Activated naive CD4-positive, alpha-beta T cell treated with anti-CD3 and anti-CD28 coated beads, Interleukin-2, amount 50 U/mL, for 24 hours (primary cell): ENCODE measurements at regions not wholly inside any gene's neighbourhood (a gene's known extent, or its start where the extent isn't known, plus 50 kb on each side); places are given as distances from the start of the nearest gene placed in this dataset.
"Not testable (repeated sequence)": the region's sequence is repeated elsewhere in the genome, so short reads cannot be mapped to it uniquely, and the experiment has no call there.

Source experiments
- H3K27ac Mint-ChIP-seq: one replicate; pipeline ENCODE4 v1.8.0; 2021; ENCODE audit warnings: mild to moderate bottlenecking, mixed read lengths
- H3K27me3 Mint-ChIP-seq: one replicate; pipeline ENCODE4 v1.8.0; 2021; ENCODE audit warnings: mixed read lengths
- H3K36me3 Mint-ChIP-seq: one replicate; pipeline ENCODE4 v1.8.0; 2021; ENCODE audit warnings: mixed read lengths
- H3K4me1 Mint-ChIP-seq: one replicate; pipeline ENCODE4 v1.8.0; 2021; ENCODE audit warnings: mixed read lengths
- H3K4me3 Mint-ChIP-seq: one replicate; pipeline ENCODE4 v1.8.0; 2021; ENCODE audit warnings: mild to moderate bottlenecking, mixed read lengths
- H3K9me3 Mint-ChIP-seq: one replicate; pipeline ENCODE4 v1.8.0; 2021; ENCODE audit warnings: mixed read lengths

DNA sequence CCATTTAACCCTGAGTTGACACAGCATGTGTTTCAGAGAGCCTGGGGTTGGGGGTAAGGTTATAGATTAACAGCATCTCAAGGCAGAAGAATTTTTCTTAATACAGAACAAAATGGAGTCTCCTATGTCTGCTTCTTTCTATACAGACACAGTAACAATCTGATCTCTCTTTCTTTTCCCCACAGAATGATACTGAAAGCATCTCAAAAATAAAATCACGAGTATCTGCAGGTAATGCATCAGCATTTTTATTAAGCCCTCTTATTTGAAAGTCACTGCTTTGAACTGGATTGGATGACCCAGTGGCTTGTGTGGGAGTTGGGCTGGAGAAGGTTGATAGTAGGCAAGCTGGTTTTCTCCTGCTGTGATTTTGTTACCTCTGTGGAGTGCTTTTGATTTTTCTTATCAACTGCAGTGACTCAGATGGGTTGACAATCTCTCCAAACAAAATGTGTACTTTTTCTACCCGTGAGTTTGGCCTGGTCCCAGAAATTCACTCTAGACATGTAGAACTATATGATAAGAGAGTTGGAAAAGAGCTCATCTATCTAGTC lies 253.5 kb upstream of the PRKCQ start:
- no peak overlapping the region for H3K4me3 Mint-ChIP-seq
- H3K9me3 Mint-ChIP-seq, result no peaks in the 10 kb centered on the region
- no peaks in the 10 kb centered on the region for H3K27me3 Mint-ChIP-seq
- H3K4me1 Mint-ChIP-seq, result no peaks in the 10 kb centered on the region
- H3K36me3 Mint-ChIP-seq, result no peaks in the 10 kb centered on the region
- H3K27ac Mint-ChIP-seq, result no peak overlapping the region

DNA sequence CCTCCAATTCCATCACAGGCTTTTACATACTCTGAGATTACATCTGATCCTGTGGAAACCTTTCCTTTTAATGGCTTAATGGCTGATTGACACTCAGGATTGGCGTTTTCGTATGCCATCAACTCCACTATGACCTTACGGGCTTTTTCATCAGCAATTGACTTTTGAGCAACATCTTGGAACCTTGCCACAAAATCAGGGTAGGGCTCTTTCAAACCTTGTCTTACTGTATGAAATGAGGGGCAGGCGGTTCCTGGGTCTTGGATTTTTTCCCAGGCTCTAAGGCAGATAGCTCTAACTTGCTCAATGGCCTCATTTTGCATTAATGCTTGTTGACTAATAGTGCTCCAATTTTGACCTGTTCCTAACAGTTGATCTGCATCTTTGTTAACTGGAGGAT lies 250.9 kb upstream of the PRKCQ start:
- not testable (repeated sequence) for H3K27me3 Mint-ChIP-seq, H3K27ac Mint-ChIP-seq, H3K9me3 Mint-ChIP-seq, H3K4me3 Mint-ChIP-seq, H3K4me1 Mint-ChIP-seq, H3K36me3 Mint-ChIP-seq

- H3K4me3 Mint-ChIP-seq, H3K4me1 Mint-ChIP-seq, H3K9me3 Mint-ChIP-seq, H3K27me3 Mint-ChIP-seq, H3K36me3 Mint-ChIP-seq, H3K27ac Mint-ChIP-seq: not testable (repeated sequence)
Measured at GRCh38 chr10:6824793-6825192, 244.7 kb upstream of the PRKCQ start.

DNA sequence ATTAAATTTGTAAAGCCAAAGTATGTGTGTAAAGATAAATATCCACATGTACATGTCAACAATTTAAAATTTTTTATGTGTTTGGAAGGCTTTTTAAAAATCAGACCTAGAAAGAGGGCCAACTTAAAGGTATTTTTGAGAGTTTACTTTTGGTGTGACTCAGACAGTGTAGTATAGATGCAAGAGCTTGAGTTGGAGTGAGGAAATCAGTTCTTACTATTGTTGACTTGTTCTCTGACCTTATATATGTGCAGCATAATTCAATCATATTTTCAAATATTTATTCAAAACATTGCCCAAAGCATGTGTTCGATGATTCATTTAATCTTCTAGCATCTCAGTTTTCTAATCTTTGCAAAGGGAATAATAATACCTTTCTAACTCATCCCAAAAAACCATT lies 243.7 kb upstream of the PRKCQ start:
- H3K27ac Mint-ChIP-seq, result no peak overlapping the region

GRCh38 chr10:6819301-6819700 lies 239.2 kb upstream of the PRKCQ start:
- Mint-ChIP-seq H3K27ac (no peak overlapping the region), H3K9me3 (no peaks in the 10 kb centered on the region), H3K36me3 (no peaks in the 10 kb centered on the region), H3K27me3 (peaks cover 12% of the 10 kb centered on the region), H3K4me3 (no peak overlapping the region), H3K4me1 (no peaks in the 10 kb centered on the region)

More for the DNA sequence above, 243.7 kb upstream of the PRKCQ start:
- Mint-ChIP-seq H3K9me3 (no peaks in the 10 kb centered on the region), H3K36me3 (no peaks in the 10 kb centered on the region), H3K27me3 (peaks cover 10% of the 10 kb centered on the region), H3K4me3 (no peak overlapping the region), H3K4me1 (no peaks in the 10 kb centered on the region)

GRCh38 chr10:6817770-6818169 lies 237.7 kb upstream of the PRKCQ start:
- Mint-ChIP-seq H3K4me3 (no peak overlapping the region), H3K36me3 (no peaks in the 10 kb centered on the region), H3K27me3 (peaks cover 15% of the 10 kb centered on the region), H3K4me1 (no peaks in the 10 kb centered on the region), H3K9me3 (no peaks in the 10 kb centered on the region), H3K27ac (no peak overlapping the region)

- Mint-ChIP-seq H3K4me1 (no peaks in the 10 kb centered on the region), H3K36me3 (peaks cover 2% of the 10 kb centered on the region), H3K27me3 (peaks cover 24% of the 10 kb centered on the region), H3K9me3 (no peaks in the 10 kb centered on the region), H3K4me3 (no peak overlapping the region), H3K27ac (no peak overlapping the region)
Measured at GRCh38 chr10:6815346-6815745, 235.3 kb upstream of the PRKCQ start.

DNA sequence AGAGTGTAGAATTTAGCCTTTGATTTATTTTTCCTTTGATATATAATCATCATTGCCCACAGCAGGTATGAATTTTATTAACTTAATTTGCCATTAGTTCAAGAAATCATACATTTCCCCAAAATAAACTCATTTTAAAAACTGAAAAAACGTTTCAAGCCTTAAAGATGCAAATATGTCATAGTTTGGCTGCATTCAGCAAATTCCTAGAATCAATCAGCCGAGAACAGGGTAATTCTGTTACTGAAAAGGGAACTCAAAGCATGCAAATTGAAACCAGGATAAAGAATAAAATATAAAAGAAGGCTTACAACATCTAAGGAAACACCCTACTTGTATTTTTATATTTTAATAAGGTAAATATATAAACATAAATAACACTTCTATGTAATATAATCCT lies 233.8 kb upstream of the PRKCQ start:
- no peaks in the 10 kb centered on the region for H3K9me3 Mint-ChIP-seq
- no peaks in the 10 kb centered on the region for H3K4me1 Mint-ChIP-seq
- H3K27me3 Mint-ChIP-seq, result peaks cover 19% of the 10 kb centered on the region
- H3K36me3 Mint-ChIP-seq, result peaks cover 3% of the 10 kb centered on the region
- no peak overlapping the region for H3K27ac Mint-ChIP-seq
- H3K4me3 Mint-ChIP-seq, result no peak overlapping the region

GRCh38 chr10:6813306-6813705 lies 233.2 kb upstream of the PRKCQ start:
- H3K9me3 Mint-ChIP-seq, result no peaks in the 10 kb centered on the region
- no peak overlapping the region for H3K4me3 Mint-ChIP-seq
- no peak overlapping the region for H3K27ac Mint-ChIP-seq
- H3K27me3 Mint-ChIP-seq, result peaks cover 19% of the 10 kb centered on the region
- no peaks in the 10 kb centered on the region for H3K4me1 Mint-ChIP-seq
- H3K36me3 Mint-ChIP-seq, result peaks cover 5% of the 10 kb centered on the region

DNA sequence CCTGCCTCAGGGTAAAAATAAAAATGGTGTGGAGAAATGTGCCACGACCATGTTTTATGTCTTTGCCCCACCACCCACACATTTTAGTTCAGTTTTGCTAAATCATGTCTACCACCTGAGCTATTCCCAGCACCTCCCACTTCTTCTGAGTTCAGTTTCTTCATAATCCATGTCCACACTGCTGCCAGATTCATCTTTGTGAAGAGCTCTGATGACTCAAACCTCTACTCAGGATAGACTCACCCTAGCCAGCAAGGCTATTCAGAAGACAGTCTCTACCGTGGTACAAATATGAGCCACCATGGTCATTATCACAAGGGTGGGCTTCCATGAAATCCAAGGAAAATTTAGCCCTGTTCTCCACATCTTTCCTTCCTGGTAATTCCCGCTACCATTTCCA lies 231.1 kb upstream of the PRKCQ start:
- Mint-ChIP-seq H3K9me3 (no peaks in the 10 kb centered on the region), H3K36me3 (peaks cover 5% of the 10 kb centered on the region), H3K27ac (no peak overlapping the region), H3K4me1 (no peaks in the 10 kb centered on the region), H3K27me3 (peaks cover 19% of the 10 kb centered on the region), H3K4me3 (no peak overlapping the region)

DNA sequence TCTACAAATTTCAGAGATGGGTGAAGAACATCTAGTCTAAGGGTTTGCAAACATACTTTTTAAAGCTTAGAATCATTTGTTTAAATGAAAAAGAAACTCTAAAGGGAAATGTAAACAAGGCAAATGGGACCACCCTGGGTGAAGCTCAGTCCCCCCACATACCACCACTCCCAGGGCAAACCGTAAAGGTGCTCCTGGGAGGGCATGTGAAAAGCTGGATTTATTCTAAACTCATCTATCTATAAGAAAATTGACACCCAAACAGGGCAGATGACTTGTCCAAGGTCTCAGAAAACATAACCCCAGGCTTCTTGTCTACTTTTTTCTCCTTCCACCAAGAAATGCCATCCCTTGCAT lies 223.3 kb upstream of the PRKCQ start:
- H3K27ac Mint-ChIP-seq, result no peak overlapping the region
- H3K4me3 Mint-ChIP-seq, result no peak overlapping the region
- H3K27me3 Mint-ChIP-seq, result peaks cover 7% of the 10 kb centered on the region
- H3K36me3 Mint-ChIP-seq, result no peaks in the 10 kb centered on the region
- H3K4me1 Mint-ChIP-seq, result no peaks in the 10 kb centered on the region
- no peaks in the 10 kb centered on the region for H3K9me3 Mint-ChIP-seq

GRCh38 chr10:6802759-6803426 lies 222.8 kb upstream of the PRKCQ start:
- H3K4me1 Mint-ChIP-seq, result no peaks in the 10 kb centered on the region
- H3K4me3 Mint-ChIP-seq, result no peak overlapping the region
- H3K36me3 Mint-ChIP-seq, result no peaks in the 10 kb centered on the region
- no peak overlapping the region for H3K27ac Mint-ChIP-seq
- peaks cover 7% of the 10 kb centered on the region for H3K27me3 Mint-ChIP-seq
- no peaks in the 10 kb centered on the region for H3K9me3 Mint-ChIP-seq

GRCh38 chr10:6796231-6796630 lies 216.2 kb upstream of the PRKCQ start:
- peaks cover 3% of the 10 kb centered on the region for H3K27me3 Mint-ChIP-seq
- H3K4me1 Mint-ChIP-seq, result no peaks in the 10 kb centered on the region
- H3K27ac Mint-ChIP-seq, result no peak overlapping the region
- no peak overlapping the region for H3K4me3 Mint-ChIP-seq
- H3K36me3 Mint-ChIP-seq, result no peaks in the 10 kb centered on the region
- no peaks in the 10 kb centered on the region for H3K9me3 Mint-ChIP-seq

- Mint-ChIP-seq H3K4me3 (no peak overlapping the region), H3K36me3 (no peaks in the 10 kb centered on the region), H3K9me3 (no peaks in the 10 kb centered on the region), H3K4me1 (no peaks in the 10 kb centered on the region), H3K27ac (no peak overlapping the region), H3K27me3 (peaks cover 3% of the 10 kb centered on the region)
Measured at GRCh38 chr10:6795541-6795940, 215.5 kb upstream of the PRKCQ start.

DNA sequence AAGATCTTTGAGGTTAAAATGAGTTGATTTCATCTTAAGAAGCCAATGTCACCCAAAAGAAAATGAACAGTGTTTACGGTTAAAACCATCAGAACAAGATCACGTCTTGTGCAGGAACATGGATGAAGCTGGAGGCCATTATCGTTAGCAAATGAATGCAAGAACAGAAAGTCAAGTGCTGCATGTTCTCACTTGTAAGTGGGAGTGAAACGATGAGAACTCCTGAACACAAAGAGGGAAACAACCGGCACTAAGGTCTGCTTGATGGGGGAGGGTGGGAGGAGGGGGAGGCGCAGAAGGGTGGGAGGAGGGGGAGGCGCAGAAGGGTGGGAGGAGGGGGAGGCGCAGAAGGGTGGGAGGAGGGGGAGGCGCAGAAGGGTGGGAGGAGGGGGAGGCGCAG lies 214.8 kb upstream of the PRKCQ start:
- H3K4me1 Mint-ChIP-seq, H3K27me3 Mint-ChIP-seq, H3K36me3 Mint-ChIP-seq: not testable (repeated sequence)

GRCh38 chr10:6794441-6794840 lies 214.4 kb upstream of the PRKCQ start:
- H3K4me3 Mint-ChIP-seq, result no peak overlapping the region
- no peak overlapping the region for H3K27ac Mint-ChIP-seq
- no peaks in the 10 kb centered on the region for H3K4me1 Mint-ChIP-seq
- H3K27me3 Mint-ChIP-seq, result peaks cover 3% of the 10 kb centered on the region
- H3K9me3 Mint-ChIP-seq, result no peaks in the 10 kb centered on the region
- no peaks in the 10 kb centered on the region for H3K36me3 Mint-ChIP-seq

More for the DNA sequence above, 214.8 kb upstream of the PRKCQ start:
- not testable (repeated sequence) for H3K27ac Mint-ChIP-seq, H3K4me3 Mint-ChIP-seq, H3K9me3 Mint-ChIP-seq

- no peak overlapping the region for H3K4me3 Mint-ChIP-seq
- H3K9me3 Mint-ChIP-seq, result no peaks in the 10 kb centered on the region
- H3K36me3 Mint-ChIP-seq, result no peaks in the 10 kb centered on the region
- H3K27me3 Mint-ChIP-seq, result peaks cover 1% of the 10 kb centered on the region
- H3K27ac Mint-ChIP-seq, result no peak overlapping the region
- no peaks in the 10 kb centered on the region for H3K4me1 Mint-ChIP-seq
Measured at GRCh38 chr10:6788731-6789130, 208.7 kb upstream of the PRKCQ start.
